GM23338 (cell line): ENCODE measurements at regions not wholly inside any gene's neighbourhood (a gene's known extent, or its start where the extent isn't known, plus 50 kb on each side); places are given as distances from the start of the nearest gene placed in this dataset.

Source experiments
- ATAC-seq: fragments of 200-7000 bp; cut with Tn5 transposase; 3 replicates; pipeline ENCODE4 v1.9.1; 2020
- DNase-seq: peaks from one replicate; pipeline ENCODE4 v3.0.0-alpha.2; 2015; ENCODE audit warnings: low spot score
- H2AFZ ChIP-seq: fragments of 200-600 bp; sonication (generic); 2 replicates; pipeline ENCODE4 v1.8.0; 2016; ENCODE audit warnings: antibody characterized with exemption, mild to moderate bottlenecking, moderate library complexity
- H3F3A ChIP-seq: fragments of 200-600 bp; sonication (generic); replicated peaks from 2 replicates; pipeline ENCODE4 v1.8.0; 2017; ENCODE audit warnings: antibody characterized with exemption, mixed run types, low read depth
- H3K27ac ChIP-seq: fragments of 200-600 bp; sonication (generic); 2 replicates; pipeline ENCODE4 v1.6.1; 2016; ENCODE audit warnings: low read depth
- H3K27me3 ChIP-seq: fragments of 200-600 bp; sonication (generic); 2 replicates; pipeline ENCODE4 v1.8.0; 2016; ENCODE audit warnings: mild to moderate bottlenecking, mixed run types, moderate library complexity; ENCODE audit not compliant: insufficient read depth
- H3K36me3 ChIP-seq: fragments of 200-600 bp; sonication (generic); 2 replicates; pipeline ENCODE4 v1.8.0; 2016; ENCODE audit warnings: mild to moderate bottlenecking; ENCODE audit not compliant: insufficient read depth
- H3K4me1 ChIP-seq: fragments of 200-600 bp; sonication (generic); 2 replicates; pipeline ENCODE4 v1.8.0; 2016; ENCODE audit warnings: mild to moderate bottlenecking, moderate library complexity; ENCODE audit not compliant: insufficient read depth
- H3K4me2 ChIP-seq: fragments of 200-600 bp; sonication (generic); 2 replicates; pipeline ENCODE4 v1.7.1; 2017; ENCODE audit warnings: mixed run types
- H3K4me3 ChIP-seq: fragments of 200-600 bp; sonication (generic); 2 replicates; pipeline ENCODE4 v1.6.1; 2016; ENCODE audit warnings: mixed run types
- H3K79me2 ChIP-seq: fragments of 200-600 bp; sonication (generic); replicated peaks from 2 replicates; pipeline ENCODE4 v1.8.0; 2017; ENCODE audit warnings: mild to moderate bottlenecking; ENCODE audit not compliant: insufficient read depth
- H3K9me2 ChIP-seq: fragments of 200-600 bp; sonication (generic); 2 replicates; pipeline ENCODE4 v1.8.0; 2017; ENCODE audit not compliant: insufficient read depth
- H4K20me1 ChIP-seq: fragments of 200-600 bp; sonication (generic); replicated peaks from 2 replicates; pipeline ENCODE4 v1.8.0; 2017; ENCODE audit warnings: mild to moderate bottlenecking; ENCODE audit not compliant: insufficient read depth
- H3K27ac Mint-ChIP-seq: 2 replicates; pipeline ENCODE4 v1.8.0; 2020; ENCODE audit warnings: inconsistent platforms, mild to moderate bottlenecking, moderate library complexity, mixed read lengths
- H3K27me3 Mint-ChIP-seq: 3 replicates; pipeline ENCODE4 v1.8.0; 2022; ENCODE audit warnings: low read depth, mild to moderate bottlenecking, moderate library complexity, mixed read lengths, inconsistent platforms; ENCODE audit not compliant: insufficient read depth, poor library complexity
- H3K36me3 Mint-ChIP-seq: 3 replicates; pipeline ENCODE4 v1.8.0; 2021; ENCODE audit warnings: low read depth, mild to moderate bottlenecking, inconsistent platforms, moderate library complexity, mixed read lengths
- H3K4me1 Mint-ChIP-seq: 3 replicates; pipeline ENCODE4 v1.8.0; 2020; ENCODE audit warnings: mild to moderate bottlenecking, inconsistent platforms, mixed read lengths
- H3K4me3 Mint-ChIP-seq: 3 replicates; pipeline ENCODE4 v1.8.0; 2021; ENCODE audit warnings: moderate library complexity, mild to moderate bottlenecking, inconsistent platforms, mixed read lengths
- H3K9me3 Mint-ChIP-seq: 3 replicates; pipeline ENCODE4 v1.8.0; 2020; ENCODE audit warnings: moderate library complexity, mild to moderate bottlenecking, inconsistent platforms, mixed read lengths
- CREB1 ChIP-seq: fragments of 250-450 bp; sonication (Bioruptor Pico); IDR thresholded peaks from 2 replicates; pipeline ENCODE4 v1.5.0; 2020; ENCODE audit warnings: low read depth, mild to moderate bottlenecking, moderate library complexity
- EZH2 ChIP-seq: fragments of 200-600 bp; sonication (generic); IDR thresholded peaks from one replicate; pipeline ENCODE4 v1.8.0; 2017; ENCODE audit warnings: antibody characterized with exemption, mild to moderate bottlenecking, low read depth; ENCODE audit not compliant: unreplicated experiment
- EZH2phosphoT487 ChIP-seq: fragments of 200-600 bp; sonication (generic); IDR thresholded peaks from one replicate; pipeline ENCODE4 v1.8.1; 2018; ENCODE audit warnings: antibody characterized with exemption; ENCODE audit not compliant: unreplicated experiment
- JUNB ChIP-seq: IDR thresholded peaks from one replicate; pipeline ENCODE4 v1.6.1; 2016; ENCODE audit warnings: antibody characterized with exemption; ENCODE audit not compliant: unreplicated experiment
- NANOG ChIP-seq: IDR thresholded peaks from 2 replicates; pipeline ENCODE4 v1.6.1; 2016; ENCODE audit warnings: antibody characterized with exemption, borderline replicate concordance
- POLR2AphosphoS5 ChIP-seq: IDR thresholded peaks from 2 replicates; pipeline ENCODE4 v1.6.1; 2016; ENCODE audit warnings: antibody characterized with exemption, low read depth
- STAT1 ChIP-seq: IDR thresholded peaks from one replicate; pipeline ENCODE4 v1.6.1; 2016; ENCODE audit warnings: antibody characterized with exemption; ENCODE audit not compliant: unreplicated experiment
- ZNF114 ChIP-seq: fragments of 250-450 bp; sonication (Bioruptor Pico); IDR thresholded peaks from 2 replicates; pipeline ENCODE4 v1.5.0; 2020; ENCODE audit warnings: mild to moderate bottlenecking, moderate library complexity
- ZNF331 ChIP-seq: fragments of 250-450 bp; sonication (Bioruptor Pico); IDR thresholded peaks from 2 replicates; pipeline ENCODE4 v1.5.0; 2020; ENCODE audit warnings: low read depth, mild to moderate bottlenecking, moderate library complexity
- TF ChIP-seq, protein P1 (sequence below): IDR thresholded peaks from 2 replicates; pipeline ENCODE4 v1.6.1; 2016; ENCODE audit warnings: antibody characterized with exemption
- TF ChIP-seq, protein P2 (sequence below), 2 experiments: fragments of 200-600 bp in 1 of 2; sonication (generic) in 1 of 2; conservative IDR thresholded peaks; 2 replicates each; pipeline versions ENCODE4 v1.5.1 to v1.6.1; 2016 to 2017; ENCODE audit warnings: antibody characterized with exemption in 2 of 2, low read depth in 2 of 2, mild to moderate bottlenecking in 2 of 2, moderate library complexity in 1 of 2
- TF ChIP-seq, protein P3 (sequence below): IDR thresholded peaks from one replicate; pipeline ENCODE4 v1.6.1; 2018; ENCODE audit warnings: antibody characterized with exemption; ENCODE audit not compliant: unreplicated experiment
- TF ChIP-seq, protein P4 (sequence below): fragments of 250-450 bp; sonication (Bioruptor Pico); IDR thresholded peaks from 2 replicates; pipeline ENCODE4 v1.5.0; 2020; ENCODE audit warnings: mild to moderate bottlenecking, moderate library complexity

DNA sequence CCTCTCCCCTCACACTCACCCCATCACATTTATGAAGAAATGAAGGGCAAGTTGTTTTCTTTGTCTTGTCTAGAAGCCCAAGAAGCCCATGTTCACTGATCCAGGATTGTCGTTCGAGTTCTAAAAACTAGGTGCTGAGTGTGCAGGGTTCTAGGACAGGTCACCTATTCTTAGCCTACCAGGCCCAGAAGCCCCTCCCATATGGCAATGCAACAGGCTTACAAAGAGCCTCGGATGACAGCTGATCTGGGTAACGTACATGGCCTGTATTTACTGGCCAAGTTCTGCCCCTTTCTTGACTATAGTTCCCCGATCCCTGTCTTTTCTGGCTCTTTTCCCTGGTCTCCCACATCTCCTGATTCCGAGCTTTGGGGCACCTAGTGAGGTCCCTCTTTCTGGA lies 160.9 kb downstream of the FZD1 start:
- no peaks in the 10 kb centered on the region for H3K36me3 ChIP-seq
- no peaks in the 10 kb centered on the region for H3K27me3 Mint-ChIP-seq
- peaks cover 22% of the 10 kb centered on the region for H3K4me1 Mint-ChIP-seq
- no peaks in the 10 kb centered on the region for H3K27me3 ChIP-seq
- ATAC-seq (no peak), DNase-seq (no peak)
- H3K4me3 ChIP-seq, result no peak overlapping the region
- no peak overlapping the region for H3K4me2 ChIP-seq
- no peaks in the 10 kb centered on the region; the same call in 1 of the 2 replicates for H3K9me2 ChIP-seq
- H3K27ac ChIP-seq, result no peak overlapping the region
- H4K20me1 ChIP-seq, result no peaks in the 10 kb centered on the region
- no peaks in the 10 kb centered on the region for H3K9me3 Mint-ChIP-seq
- no peak overlapping the region for H2AFZ ChIP-seq
- no peaks in the 10 kb centered on the region for H3K79me2 ChIP-seq
- TF ChIP-seq, protein P1, sequence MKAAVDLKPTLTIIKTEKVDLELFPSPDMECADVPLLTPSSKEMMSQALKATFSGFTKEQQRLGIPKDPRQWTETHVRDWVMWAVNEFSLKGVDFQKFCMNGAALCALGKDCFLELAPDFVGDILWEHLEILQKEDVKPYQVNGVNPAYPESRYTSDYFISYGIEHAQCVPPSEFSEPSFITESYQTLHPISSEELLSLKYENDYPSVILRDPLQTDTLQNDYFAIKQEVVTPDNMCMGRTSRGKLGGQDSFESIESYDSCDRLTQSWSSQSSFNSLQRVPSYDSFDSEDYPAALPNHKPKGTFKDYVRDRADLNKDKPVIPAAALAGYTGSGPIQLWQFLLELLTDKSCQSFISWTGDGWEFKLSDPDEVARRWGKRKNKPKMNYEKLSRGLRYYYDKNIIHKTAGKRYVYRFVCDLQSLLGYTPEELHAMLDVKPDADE, result no peak
- TF ChIP-seq, protein P2, sequence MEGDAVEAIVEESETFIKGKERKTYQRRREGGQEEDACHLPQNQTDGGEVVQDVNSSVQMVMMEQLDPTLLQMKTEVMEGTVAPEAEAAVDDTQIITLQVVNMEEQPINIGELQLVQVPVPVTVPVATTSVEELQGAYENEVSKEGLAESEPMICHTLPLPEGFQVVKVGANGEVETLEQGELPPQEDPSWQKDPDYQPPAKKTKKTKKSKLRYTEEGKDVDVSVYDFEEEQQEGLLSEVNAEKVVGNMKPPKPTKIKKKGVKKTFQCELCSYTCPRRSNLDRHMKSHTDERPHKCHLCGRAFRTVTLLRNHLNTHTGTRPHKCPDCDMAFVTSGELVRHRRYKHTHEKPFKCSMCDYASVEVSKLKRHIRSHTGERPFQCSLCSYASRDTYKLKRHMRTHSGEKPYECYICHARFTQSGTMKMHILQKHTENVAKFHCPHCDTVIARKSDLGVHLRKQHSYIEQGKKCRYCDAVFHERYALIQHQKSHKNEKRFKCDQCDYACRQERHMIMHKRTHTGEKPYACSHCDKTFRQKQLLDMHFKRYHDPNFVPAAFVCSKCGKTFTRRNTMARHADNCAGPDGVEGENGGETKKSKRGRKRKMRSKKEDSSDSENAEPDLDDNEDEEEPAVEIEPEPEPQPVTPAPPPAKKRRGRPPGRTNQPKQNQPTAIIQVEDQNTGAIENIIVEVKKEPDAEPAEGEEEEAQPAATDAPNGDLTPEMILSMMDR (conservative IDR thresholded peaks at IDR 0.05; ENCODE audit: low read depth in 2 of 2), result no peak
- no peak for TF ChIP-seq STAT1
- no peak for TF ChIP-seq POLR2AphosphoS5
- no peak for TF ChIP-seq CREB1
- TF ChIP-seq ZNF114, result no peak
- TF ChIP-seq EZH2, result no peak
- TF ChIP-seq JUNB, result no peak
- TF ChIP-seq, protein P3, sequence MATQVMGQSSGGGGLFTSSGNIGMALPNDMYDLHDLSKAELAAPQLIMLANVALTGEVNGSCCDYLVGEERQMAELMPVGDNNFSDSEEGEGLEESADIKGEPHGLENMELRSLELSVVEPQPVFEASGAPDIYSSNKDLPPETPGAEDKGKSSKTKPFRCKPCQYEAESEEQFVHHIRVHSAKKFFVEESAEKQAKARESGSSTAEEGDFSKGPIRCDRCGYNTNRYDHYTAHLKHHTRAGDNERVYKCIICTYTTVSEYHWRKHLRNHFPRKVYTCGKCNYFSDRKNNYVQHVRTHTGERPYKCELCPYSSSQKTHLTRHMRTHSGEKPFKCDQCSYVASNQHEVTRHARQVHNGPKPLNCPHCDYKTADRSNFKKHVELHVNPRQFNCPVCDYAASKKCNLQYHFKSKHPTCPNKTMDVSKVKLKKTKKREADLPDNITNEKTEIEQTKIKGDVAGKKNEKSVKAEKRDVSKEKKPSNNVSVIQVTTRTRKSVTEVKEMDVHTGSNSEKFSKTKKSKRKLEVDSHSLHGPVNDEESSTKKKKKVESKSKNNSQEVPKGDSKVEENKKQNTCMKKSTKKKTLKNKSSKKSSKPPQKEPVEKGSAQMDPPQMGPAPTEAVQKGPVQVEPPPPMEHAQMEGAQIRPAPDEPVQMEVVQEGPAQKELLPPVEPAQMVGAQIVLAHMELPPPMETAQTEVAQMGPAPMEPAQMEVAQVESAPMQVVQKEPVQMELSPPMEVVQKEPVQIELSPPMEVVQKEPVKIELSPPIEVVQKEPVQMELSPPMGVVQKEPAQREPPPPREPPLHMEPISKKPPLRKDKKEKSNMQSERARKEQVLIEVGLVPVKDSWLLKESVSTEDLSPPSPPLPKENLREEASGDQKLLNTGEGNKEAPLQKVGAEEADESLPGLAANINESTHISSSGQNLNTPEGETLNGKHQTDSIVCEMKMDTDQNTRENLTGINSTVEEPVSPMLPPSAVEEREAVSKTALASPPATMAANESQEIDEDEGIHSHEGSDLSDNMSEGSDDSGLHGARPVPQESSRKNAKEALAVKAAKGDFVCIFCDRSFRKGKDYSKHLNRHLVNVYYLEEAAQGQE, result no peak
- TF ChIP-seq, protein P4, sequence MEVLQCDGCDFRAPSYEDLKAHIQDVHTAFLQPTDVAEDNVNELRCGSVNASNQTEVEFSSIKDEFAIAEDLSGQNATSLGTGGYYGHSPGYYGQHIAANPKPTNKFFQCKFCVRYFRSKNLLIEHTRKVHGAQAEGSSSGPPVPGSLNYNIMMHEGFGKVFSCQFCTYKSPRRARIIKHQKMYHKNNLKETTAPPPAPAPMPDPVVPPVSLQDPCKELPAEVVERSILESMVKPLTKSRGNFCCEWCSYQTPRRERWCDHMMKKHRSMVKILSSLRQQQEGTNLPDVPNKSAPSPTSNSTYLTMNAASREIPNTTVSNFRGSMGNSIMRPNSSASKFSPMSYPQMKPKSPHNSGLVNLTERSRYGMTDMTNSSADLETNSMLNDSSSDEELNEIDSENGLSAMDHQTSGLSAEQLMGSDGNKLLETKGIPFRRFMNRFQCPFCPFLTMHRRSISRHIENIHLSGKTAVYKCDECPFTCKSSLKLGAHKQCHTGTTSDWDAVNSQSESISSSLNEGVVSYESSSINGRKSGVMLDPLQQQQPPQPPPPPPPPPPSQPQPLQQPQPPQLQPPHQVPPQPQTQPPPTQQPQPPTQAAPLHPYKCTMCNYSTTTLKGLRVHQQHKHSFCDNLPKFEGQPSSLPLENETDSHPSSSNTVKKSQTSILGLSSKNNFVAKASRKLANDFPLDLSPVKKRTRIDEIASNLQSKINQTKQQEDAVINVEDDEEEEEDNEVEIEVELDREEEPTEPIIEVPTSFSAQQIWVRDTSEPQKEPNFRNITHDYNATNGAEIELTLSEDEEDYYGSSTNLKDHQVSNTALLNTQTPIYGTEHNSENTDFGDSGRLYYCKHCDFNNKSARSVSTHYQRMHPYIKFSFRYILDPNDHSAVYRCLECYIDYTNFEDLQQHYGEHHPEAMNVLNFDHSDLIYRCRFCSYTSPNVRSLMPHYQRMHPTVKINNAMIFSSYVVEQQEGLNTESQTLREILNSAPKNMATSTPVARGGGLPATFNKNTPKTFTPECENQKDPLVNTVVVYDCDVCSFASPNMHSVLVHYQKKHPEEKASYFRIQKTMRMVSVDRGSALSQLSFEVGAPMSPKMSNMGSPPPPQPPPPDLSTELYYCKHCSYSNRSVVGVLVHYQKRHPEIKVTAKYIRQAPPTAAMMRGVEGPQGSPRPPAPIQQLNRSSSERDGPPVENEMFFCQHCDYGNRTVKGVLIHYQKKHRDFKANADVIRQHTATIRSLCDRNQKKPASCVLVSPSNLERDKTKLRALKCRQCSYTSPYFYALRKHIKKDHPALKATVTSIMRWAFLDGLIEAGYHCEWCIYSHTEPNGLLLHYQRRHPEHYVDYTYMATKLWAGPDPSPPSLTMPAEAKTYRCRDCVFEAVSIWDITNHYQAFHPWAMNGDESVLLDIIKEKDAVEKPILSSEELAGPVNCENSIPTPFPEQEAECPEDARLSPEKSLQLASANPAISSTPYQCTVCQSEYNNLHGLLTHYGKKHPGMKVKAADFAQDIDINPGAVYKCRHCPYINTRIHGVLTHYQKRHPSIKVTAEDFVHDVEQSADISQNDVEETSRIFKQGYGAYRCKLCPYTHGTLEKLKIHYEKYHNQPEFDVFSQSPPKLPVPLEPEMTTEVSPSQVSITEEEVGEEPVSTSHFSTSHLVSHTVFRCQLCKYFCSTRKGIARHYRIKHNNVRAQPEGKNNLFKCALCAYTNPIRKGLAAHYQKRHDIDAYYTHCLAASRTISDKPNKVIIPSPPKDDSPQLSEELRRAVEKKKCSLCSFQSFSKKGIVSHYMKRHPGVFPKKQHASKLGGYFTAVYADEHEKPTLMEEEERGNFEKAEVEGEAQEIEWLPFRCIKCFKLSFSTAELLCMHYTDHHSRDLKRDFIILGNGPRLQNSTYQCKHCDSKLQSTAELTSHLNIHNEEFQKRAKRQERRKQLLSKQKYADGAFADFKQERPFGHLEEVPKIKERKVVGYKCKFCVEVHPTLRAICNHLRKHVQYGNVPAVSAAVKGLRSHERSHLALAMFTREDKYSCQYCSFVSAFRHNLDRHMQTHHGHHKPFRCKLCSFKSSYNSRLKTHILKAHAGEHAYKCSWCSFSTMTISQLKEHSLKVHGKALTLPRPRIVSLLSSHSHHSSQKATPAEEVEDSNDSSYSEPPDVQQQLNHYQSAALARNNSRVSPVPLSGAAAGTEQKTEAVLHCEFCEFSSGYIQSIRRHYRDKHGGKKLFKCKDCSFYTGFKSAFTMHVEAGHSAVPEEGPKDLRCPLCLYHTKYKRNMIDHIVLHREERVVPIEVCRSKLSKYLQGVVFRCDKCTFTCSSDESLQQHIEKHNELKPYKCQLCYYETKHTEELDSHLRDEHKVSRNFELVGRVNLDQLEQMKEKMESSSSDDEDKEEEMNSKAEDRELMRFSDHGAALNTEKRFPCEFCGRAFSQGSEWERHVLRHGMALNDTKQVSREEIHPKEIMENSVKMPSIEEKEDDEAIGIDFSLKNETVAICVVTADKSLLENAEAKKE (CRISPR knock-in tag), result no peak
- no peak for TF ChIP-seq NANOG
- TF ChIP-seq ZNF331, result no peak
- TF ChIP-seq EZH2phosphoT487, result no peak
- peaks cover 5% of the 10 kb centered on the region; the same call in 1 of the 2 replicates for H3K4me1 ChIP-seq
- no peak overlapping the region for H3K27ac Mint-ChIP-seq
- H3F3A ChIP-seq, result no peaks in the 10 kb centered on the region
- H3K4me3 Mint-ChIP-seq, result no peak overlapping the region
- H3K36me3 Mint-ChIP-seq, result no peaks in the 10 kb centered on the region
